ENCODE measurements at regions not wholly inside any gene's neighbourhood (a gene's known extent, or its start where the extent isn't known, plus 50 kb on each side); places are given as distances from the start of the nearest gene placed in this dataset.

DNA sequence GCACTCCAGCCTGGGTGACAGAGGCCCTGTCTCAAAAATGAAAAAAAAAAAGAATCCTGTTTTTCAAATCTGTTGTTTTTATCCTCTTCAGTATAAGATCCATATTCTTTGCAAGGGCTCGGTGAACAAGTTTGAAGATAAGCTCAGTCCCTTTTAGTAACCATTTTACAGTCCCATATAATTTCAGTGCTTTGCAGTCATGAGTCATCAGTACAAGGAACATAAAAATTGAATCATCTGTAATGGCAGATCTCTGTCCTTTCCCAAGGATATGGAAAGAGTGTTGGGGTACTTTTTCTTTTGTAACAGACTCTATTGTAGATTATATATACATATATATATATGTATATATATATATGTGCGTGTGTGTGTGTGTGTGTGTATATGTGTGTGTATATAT is 52.2 kb upstream of the ZPBP start:
- no peak for TF ChIP-seq POLR2AphosphoS5 (IDR thresholded peaks at IDR 0.05; ENCODE audit: low read depth, low read length)
- TF ChIP-seq POLR2A (IDR thresholded peaks at IDR 0.05; ENCODE audit: low read depth, low read length), result no peak
- no peak for TF ChIP-seq TAF1 (IDR thresholded peaks at IDR 0.05; ENCODE audit: borderline replicate concordance, low read depth, low read length)
